Loucy (cell line): ENCODE measurements at regions not wholly inside any gene's neighbourhood (a gene's known extent, or its start where the extent isn't known, plus 50 kb on each side); places are given as distances from the start of the nearest gene placed in this dataset.

Experiments
- EZH2phosphoT487 ChIP-seq: fragments of 200-600 bp; IDR thresholded peaks from 2 replicates; pipeline ENCODE4 v1.6.1; 2018; ENCODE audit warnings: antibody characterized with exemption, mild to moderate bottlenecking, moderate library complexity, borderline replicate concordance
- TF ChIP-seq, protein P1 (sequence below): fragments of 200-600 bp; sonication (generic); conservative IDR thresholded peaks from 2 replicates; pipeline ENCODE4 v1.5.1; 2014; ENCODE audit warnings: mild to moderate bottlenecking, antibody characterized with exemption, low read length

DNA sequence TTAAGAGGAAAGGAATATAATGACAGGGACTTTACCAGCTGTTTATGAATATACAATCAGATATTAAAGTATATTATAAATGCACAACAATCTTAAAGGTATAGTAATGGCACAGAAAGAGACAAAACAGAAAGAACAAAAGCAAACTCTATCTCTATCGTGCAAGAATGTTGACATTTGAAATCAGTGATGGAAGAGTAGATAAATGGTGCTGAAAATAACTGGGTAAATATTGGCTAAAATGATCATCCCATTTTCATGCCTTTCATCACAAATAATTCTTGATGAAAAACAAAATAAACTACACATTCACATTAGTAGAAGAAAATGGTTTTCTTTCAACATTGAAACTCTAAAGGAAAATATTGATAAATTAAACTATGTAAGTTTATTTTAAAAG lies 495.9 kb downstream of the IRS1 start:
- TF ChIP-seq, protein P1, sequence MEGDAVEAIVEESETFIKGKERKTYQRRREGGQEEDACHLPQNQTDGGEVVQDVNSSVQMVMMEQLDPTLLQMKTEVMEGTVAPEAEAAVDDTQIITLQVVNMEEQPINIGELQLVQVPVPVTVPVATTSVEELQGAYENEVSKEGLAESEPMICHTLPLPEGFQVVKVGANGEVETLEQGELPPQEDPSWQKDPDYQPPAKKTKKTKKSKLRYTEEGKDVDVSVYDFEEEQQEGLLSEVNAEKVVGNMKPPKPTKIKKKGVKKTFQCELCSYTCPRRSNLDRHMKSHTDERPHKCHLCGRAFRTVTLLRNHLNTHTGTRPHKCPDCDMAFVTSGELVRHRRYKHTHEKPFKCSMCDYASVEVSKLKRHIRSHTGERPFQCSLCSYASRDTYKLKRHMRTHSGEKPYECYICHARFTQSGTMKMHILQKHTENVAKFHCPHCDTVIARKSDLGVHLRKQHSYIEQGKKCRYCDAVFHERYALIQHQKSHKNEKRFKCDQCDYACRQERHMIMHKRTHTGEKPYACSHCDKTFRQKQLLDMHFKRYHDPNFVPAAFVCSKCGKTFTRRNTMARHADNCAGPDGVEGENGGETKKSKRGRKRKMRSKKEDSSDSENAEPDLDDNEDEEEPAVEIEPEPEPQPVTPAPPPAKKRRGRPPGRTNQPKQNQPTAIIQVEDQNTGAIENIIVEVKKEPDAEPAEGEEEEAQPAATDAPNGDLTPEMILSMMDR: no peak
- no peak for TF ChIP-seq EZH2phosphoT487
